CD14-positive monocyte (primary cell): ENCODE measurements at regions not wholly inside any gene's neighbourhood (a gene's known extent, or its start where the extent isn't known, plus 50 kb on each side); places are given as distances from the start of the nearest gene placed in this dataset.

Source experiments
- DNase-seq, 3 donors: peaks; one replicate each; pipeline ENCODE4 v3.0.0-alpha.2; 2011 to 2022
- H2AFZ ChIP-seq: 2 replicates; pipeline ENCODE4 v1.6.0; 2012; ENCODE audit warnings: mild to moderate bottlenecking, low read depth, low read length, inconsistent platforms; ENCODE audit not compliant: insufficient read depth, poor library complexity, severe bottlenecking
- H3K27ac ChIP-seq, 2 donors: 1 replicate in 1 of 2; 2 replicates in 1 of 2; pipeline ENCODE4 v1.5.1; 2012 to 2013; ENCODE audit warnings: low read length in 2 of 2, control low read depth in 1 of 2, inconsistent platforms in 1 of 2, low read depth in 1 of 2, mild to moderate bottlenecking in 1 of 2
- H3K27me3 ChIP-seq, 2 donors: one replicate each; pipeline versions ENCODE4 v1.6.0 to v1.6.1; 2011 to 2013; ENCODE audit warnings: low read length in 2 of 2; ENCODE audit not compliant: control insufficient read depth in 2 of 2, insufficient read depth in 2 of 2
- H3K36me3 ChIP-seq, 2 donors: replicated peaks in 1 of 2; 1 replicate in 1 of 2; 2 replicates in 1 of 2; pipeline versions ENCODE4 v1.5.1 to v1.6.1; 2012 to 2013; ENCODE audit warnings: low read length in 2 of 2, control low read depth in 1 of 2, inconsistent platforms in 1 of 2, mild to moderate bottlenecking in 1 of 2; ENCODE audit not compliant: insufficient read depth in 2 of 2, control insufficient read depth in 1 of 2
- H3K4me1 ChIP-seq, 2 donors: 1 replicate in 1 of 2; 2 replicates in 1 of 2; pipeline versions ENCODE4 v1.5.1 to v1.6.1; 2012 to 2013; ENCODE audit warnings: low read length in 2 of 2, control low read depth in 1 of 2, inconsistent platforms in 1 of 2, mild to moderate bottlenecking in 1 of 2, moderate library complexity in 1 of 2; ENCODE audit not compliant: insufficient read depth in 2 of 2, control insufficient read depth in 1 of 2
- H3K4me2 ChIP-seq: replicated peaks from 2 replicates; pipeline ENCODE3; 2012; ENCODE audit warnings: low read length, moderate library complexity, mild to moderate bottlenecking; ENCODE audit not compliant: poor library complexity, severe bottlenecking; ENCODE audit errors: extremely low read depth
- H3K4me3 ChIP-seq, 3 experiments: fragments of 200-600 bp in 1 of 3; sonication (generic) in 1 of 3; replicated peaks in 1 of 3; 1 replicate in 2 of 3; 2 replicates in 1 of 3; pipeline ENCODE4 v1.5.1; 2011 to 2013; ENCODE audit warnings: low read length in 3 of 3, mild to moderate bottlenecking in 3 of 3, control low read depth in 2 of 3, low read depth in 2 of 3, inconsistent platforms in 1 of 3, moderate library complexity in 1 of 3
- H3K79me2 ChIP-seq: 2 replicates; pipeline ENCODE4 v1.6.0; 2012; ENCODE audit warnings: mild to moderate bottlenecking, control low read depth, inconsistent platforms, low read length, moderate library complexity; ENCODE audit not compliant: insufficient read depth
- H3K9ac ChIP-seq: 2 replicates; pipeline ENCODE4 v1.6.0; 2017; ENCODE audit warnings: low read length, mild to moderate bottlenecking; ENCODE audit not compliant: insufficient read depth, poor library complexity, severe bottlenecking
- H3K9me3 ChIP-seq, 2 donors: replicated peaks in 1 of 2; 1 replicate in 1 of 2; 2 replicates in 1 of 2; pipeline versions ENCODE4 v1.5.1 to v1.6.1; 2012 to 2013; ENCODE audit warnings: low read length in 2 of 2, control low read depth in 1 of 2; ENCODE audit not compliant: control insufficient read depth in 1 of 2, insufficient read depth in 1 of 2
- H4K20me1 ChIP-seq: 2 replicates; pipeline ENCODE4 v1.6.0; 2012; ENCODE audit warnings: mild to moderate bottlenecking, low read length, control low read depth, moderate library complexity; ENCODE audit not compliant: insufficient read depth
- H3K27ac Mint-ChIP-seq, 7 donors: one replicate each; pipeline ENCODE4 v1.8.0; 2020; ENCODE audit warnings: mild to moderate bottlenecking in 7 of 7, mixed read lengths in 7 of 7, moderate library complexity in 6 of 7, inconsistent platforms in 2 of 7
- H3K27me3 Mint-ChIP-seq, 3 donors: one replicate each; pipeline ENCODE4 v1.8.0; 2021 to 2022; ENCODE audit warnings: low read depth in 3 of 3, mild to moderate bottlenecking in 3 of 3, mixed read lengths in 3 of 3, moderate library complexity in 3 of 3, inconsistent platforms in 1 of 3
- H3K36me3 Mint-ChIP-seq, 2 donors: one replicate each; pipeline ENCODE4 v1.8.0; 2020; ENCODE audit warnings: mixed read lengths in 2 of 2, inconsistent platforms in 1 of 2, mild to moderate bottlenecking in 1 of 2
- H3K4me1 Mint-ChIP-seq: one replicate; pipeline ENCODE4 v1.8.0; 2020; ENCODE audit warnings: mild to moderate bottlenecking, mixed read lengths
- H3K4me3 Mint-ChIP-seq, 2 donors: one replicate each; pipeline ENCODE4 v1.8.0; 2020; ENCODE audit warnings: mild to moderate bottlenecking in 2 of 2, mixed read lengths in 2 of 2, moderate library complexity in 1 of 2
- H3K9me3 Mint-ChIP-seq, 7 donors: one replicate each; pipeline ENCODE4 v1.8.0; 2020 to 2022; ENCODE audit warnings: mixed read lengths in 7 of 7, mild to moderate bottlenecking in 6 of 7, moderate library complexity in 6 of 7, inconsistent platforms in 2 of 7
- WGBS: methylation state at CpG from one replicate; pipeline ENCODE4 v1.1.5; 2013; ENCODE audit warnings: missing lambda C conversion rate; ENCODE audit not compliant: insufficient coverage; 5-methylcytosine and 5-hydroxymethylcytosine counted together
- intact Hi-C, 2 donors: fragments of 100-400 bp; cut with micrococcal nuclease; formaldehyde crosslinking; loops; one replicate each; pipeline versions ENCODE4 v1.15.0 to v1.15.1; 2023
- TF ChIP-seq, protein P1 (sequence below): fragments of 200-600 bp; IDR thresholded peaks from one replicate; pipeline ENCODE4 v1.8.0; 2022; ENCODE audit warnings: antibody characterized with exemption, mild to moderate bottlenecking

GRCh38 chr13:88345171-88345847 lies 674.1 kb downstream of the SLITRK5 start:
- Histone ChIP-seq H3K27ac (no peak overlapping the region), H3K27me3 (no peaks in the 10 kb centered on the region), H4K20me1 (no peaks in the 10 kb centered on the region), H3K4me1 (no peaks in the 10 kb centered on the region), H3K9me3 (peaks cover 31 to 37% of the 10 kb centered on the region in 2 donors), H2AFZ (no peak overlapping the region), H3K36me3 (no peaks in the 10 kb centered on the region), H3K9ac (no peak overlapping the region), H3K79me2 (no peaks in the 10 kb centered on the region), H3K4me2 (no peak overlapping the region), H3K4me3 (no peak overlapping the region)
- Mint-ChIP-seq H3K27ac (no peak overlapping the region), H3K4me1 (no peaks in the 10 kb centered on the region), H3K9me3 (peaks cover 8 to 32% (median 22%) of the 10 kb centered on the region in 7 donors), H3K4me3 (no peak overlapping the region), H3K27me3 (no peaks in the 10 kb centered on the region), H3K36me3 (no peaks in the 10 kb centered on the region)
- WGBS: 98% methylated on average over 28 of the region's 59 CpGs
- TF ChIP-seq, protein P1, sequence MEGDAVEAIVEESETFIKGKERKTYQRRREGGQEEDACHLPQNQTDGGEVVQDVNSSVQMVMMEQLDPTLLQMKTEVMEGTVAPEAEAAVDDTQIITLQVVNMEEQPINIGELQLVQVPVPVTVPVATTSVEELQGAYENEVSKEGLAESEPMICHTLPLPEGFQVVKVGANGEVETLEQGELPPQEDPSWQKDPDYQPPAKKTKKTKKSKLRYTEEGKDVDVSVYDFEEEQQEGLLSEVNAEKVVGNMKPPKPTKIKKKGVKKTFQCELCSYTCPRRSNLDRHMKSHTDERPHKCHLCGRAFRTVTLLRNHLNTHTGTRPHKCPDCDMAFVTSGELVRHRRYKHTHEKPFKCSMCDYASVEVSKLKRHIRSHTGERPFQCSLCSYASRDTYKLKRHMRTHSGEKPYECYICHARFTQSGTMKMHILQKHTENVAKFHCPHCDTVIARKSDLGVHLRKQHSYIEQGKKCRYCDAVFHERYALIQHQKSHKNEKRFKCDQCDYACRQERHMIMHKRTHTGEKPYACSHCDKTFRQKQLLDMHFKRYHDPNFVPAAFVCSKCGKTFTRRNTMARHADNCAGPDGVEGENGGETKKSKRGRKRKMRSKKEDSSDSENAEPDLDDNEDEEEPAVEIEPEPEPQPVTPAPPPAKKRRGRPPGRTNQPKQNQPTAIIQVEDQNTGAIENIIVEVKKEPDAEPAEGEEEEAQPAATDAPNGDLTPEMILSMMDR: no peak
- DNase-seq: no peak
- intact Hi-C loops: no loop called here

- intact Hi-C loops: no loop called here
- Mint-ChIP-seq H3K4me1 (no peaks in the 10 kb centered on the region), H3K27me3 (peaks cover 0 to 1% (median 0%) of the 10 kb centered on the region in 3 donors), H3K4me3 (no peak overlapping the region), H3K27ac (no peak overlapping the region), H3K36me3 (no peaks in the 10 kb centered on the region), H3K9me3 (peaks cover 0 to 9% (median 2%) of the 10 kb centered on the region in 7 donors)
- H3K36me3 ChIP-seq: no peaks in the 10 kb centered on the region
- H3K9me3 ChIP-seq: peaks cover under 1 to 2% of the 10 kb centered on the region in 2 donors
- 86% methylated on average over 1 of the region's 2 CpGs for WGBS
- H3K4me1 ChIP-seq: no peaks in the 10 kb centered on the region
- H4K20me1 ChIP-seq: no peaks in the 10 kb centered on the region
- H3K27me3 ChIP-seq: no peaks in the 10 kb centered on the region
- H3K9ac ChIP-seq: no peak overlapping the region
- no peak overlapping the region for H3K4me2 ChIP-seq
- H3K27ac ChIP-seq: no peak overlapping the region
- DNase-seq: no peak
- no peak overlapping the region for H2AFZ ChIP-seq
- TF ChIP-seq, protein P1: no peak
- no peaks in the 10 kb centered on the region for H3K79me2 ChIP-seq
- no peak overlapping the region for H3K4me3 ChIP-seq
Measured at GRCh38 chr13:88360761-88361160, 689.6 kb downstream of the SLITRK5 start.
